A549 (cell line): ENCODE measurements at regions not wholly inside any gene's neighbourhood (a gene's known extent, or its start where the extent isn't known, plus 50 kb on each side); places are given as distances from the start of the nearest gene placed in this dataset.

ENCODE experiments used
- ATAC-seq, 2 experiments: fragments of 200-7000 bp in 1 of 2; fragments of >200 bp in 1 of 2; cut with Nextera tagmentation in 1 of 2; cut with Tn5 transposase in 1 of 2; 3 replicates each; pipeline versions ENCODE4 v1.8.0 to v1.9.1; 2018 to 2020; ENCODE audit warnings: mild to moderate bottlenecking in 1 of 2, moderate library complexity in 1 of 2
- CTCF ChIA-PET: fragments of 300-600 bp; sonication (Branson Sonifier 250); formaldehyde crosslinking; extraction: SDS; loops from one replicate; lab custom pipeline; 2021; ENCODE audit warnings: antibody characterized with exemption, inconsistent platforms; lab: Yijun Ruan, JAX
- POLR2A ChIA-PET: fragments of 350-600 bp; formaldehyde crosslinking; extraction: SDS; loops from one replicate; lab custom pipeline; 2021; ENCODE audit warnings: antibody characterized with exemption, inconsistent platforms; lab: Yijun Ruan, JAX
- DNase-seq, 2 experiments: peaks; one replicate each; pipeline versions ENCODE4 v3.0.0 to v3.0.0-alpha.2; 2011 to 2016; ENCODE audit warnings: low read depth in 1 of 2, low spot score in 1 of 2
- FAIRE-seq: peaks from 2 replicates; lab custom pipeline; 2011; peaks lifted over from hg19 to GRCh38; lab: Jason Lieb, UNC
- H3K27ac ChIP-seq, 2 experiments: fragments of >200 bp; sonication (Bioruptor Twin); formaldehyde crosslinking; 3 replicates each; pipeline ENCODE4 v1.5.1; 2016 to 2017
- H3K4me1 ChIP-seq: fragments of >200 bp; sonication (Bioruptor Twin); formaldehyde crosslinking; 3 replicates; pipeline ENCODE4 v1.6.1; 2016
- H3K4me2 ChIP-seq: fragments of >200 bp; sonication (Bioruptor Twin); formaldehyde crosslinking; 3 replicates; pipeline ENCODE4 v1.6.1; 2016
- H3K4me3 ChIP-seq: fragments of >200 bp; sonication (Bioruptor Twin); formaldehyde crosslinking; 3 replicates; pipeline ENCODE4 v1.5.1; 2016
- H3K9me3 ChIP-seq: fragments of >200 bp; sonication (Bioruptor Twin); formaldehyde crosslinking; 3 replicates; pipeline ENCODE4 v1.6.1; 2016
- ATOH8 ChIP-seq: fragments of 250-450 bp; sonication (Bioruptor Pico); IDR thresholded peaks from 2 replicates; pipeline ENCODE4 v1.5.0; 2020; ENCODE audit warnings: low read depth, mild to moderate bottlenecking, moderate library complexity
- BCL3 ChIP-seq: fragments of >200 bp; sonication (Bioruptor Twin); formaldehyde crosslinking; IDR thresholded peaks from 3 replicates; pipeline ENCODE4 v1.6.1; 2016
- CBX8 ChIP-seq: fragments of 200-600 bp; sonication (generic); IDR thresholded peaks from 2 replicates; pipeline ENCODE4 v1.6.1; 2016
- CEBPB ChIP-seq, 2 experiments: fragments of >200 bp in 1 of 2; sonication (Bioruptor Twin) in 1 of 2; formaldehyde crosslinking in 1 of 2; IDR thresholded peaks; 2 replicates each; pipeline ENCODE4 v1.6.1; 2012 to 2016
- CHD2 ChIP-seq: fragments of 150-350 bp; IDR thresholded peaks from 2 replicates; pipeline ENCODE4 v1.6.1; 2014; ENCODE audit warnings: low read length; ENCODE audit not compliant: partially characterized antibody
- CHD4 ChIP-seq: fragments of 200-600 bp; sonication (generic); IDR thresholded peaks from 2 replicates; pipeline ENCODE4 v1.6.1; 2016; ENCODE audit warnings: antibody characterized with exemption, mild to moderate bottlenecking, borderline replicate concordance
- EHF ChIP-seq: fragments of 250-450 bp; sonication (Bioruptor Pico); IDR thresholded peaks from 2 replicates; pipeline ENCODE4 v1.5.0; 2020; ENCODE audit warnings: mild to moderate bottlenecking
- GATA3 ChIP-seq: IDR thresholded peaks from 2 replicates; pipeline ENCODE4 v1.6.1; 2012; ENCODE audit warnings: borderline replicate concordance
- HES2 ChIP-seq: fragments of >200 bp; sonication (Bioruptor Twin); formaldehyde crosslinking; IDR thresholded peaks from 2 replicates; pipeline ENCODE4 v1.6.1; 2016
- HEYL ChIP-seq: fragments of 250-450 bp; sonication (Bioruptor Pico); IDR thresholded peaks from 2 replicates; pipeline ENCODE4 v1.8.0; 2021; ENCODE audit warnings: mild to moderate bottlenecking, moderate library complexity
- HMGXB4 ChIP-seq: fragments of 250-450 bp; sonication (Bioruptor Pico); IDR thresholded peaks from 2 replicates; pipeline ENCODE4 v1.5.0; 2021; ENCODE audit warnings: mild to moderate bottlenecking, moderate library complexity, borderline replicate concordance
- HOXA7 ChIP-seq: fragments of 250-450 bp; sonication (Bioruptor Pico); IDR thresholded peaks from 2 replicates; pipeline ENCODE4 v1.5.0; 2020; ENCODE audit warnings: mild to moderate bottlenecking, moderate library complexity
- HOXB13 ChIP-seq: fragments of 250-450 bp; sonication (Bioruptor Pico); IDR thresholded peaks from 2 replicates; pipeline ENCODE4 v1.5.0; 2020; ENCODE audit warnings: low read depth, mild to moderate bottlenecking, moderate library complexity
- HOXB5 ChIP-seq: fragments of 250-450 bp; sonication (Bioruptor Pico); IDR thresholded peaks from 2 replicates; pipeline ENCODE4 v1.5.0; 2020; ENCODE audit warnings: mild to moderate bottlenecking, moderate library complexity
- JUN ChIP-seq, 2 experiments: fragments of >200 bp; sonication (Bioruptor Twin); formaldehyde crosslinking; IDR thresholded peaks; 2 replicates in 1 of 2; 3 replicates in 1 of 2; pipeline ENCODE4 v1.6.1; 2016 to 2017
- JUNB ChIP-seq: fragments of >200 bp; sonication (Bioruptor Twin); formaldehyde crosslinking; IDR thresholded peaks from 2 replicates; pipeline ENCODE4 v1.6.1; 2016
- KDM1A ChIP-seq: fragments of 200-600 bp; sonication (generic); IDR thresholded peaks from 2 replicates; pipeline ENCODE4 v1.6.1; 2016; ENCODE audit warnings: low read depth, mild to moderate bottlenecking
- KDM5A ChIP-seq: fragments of 200-600 bp; sonication (generic); IDR thresholded peaks from 2 replicates; pipeline ENCODE4 v1.6.1; 2016; ENCODE audit warnings: antibody characterized with exemption, mild to moderate bottlenecking
- MAZ ChIP-seq: fragments of 150-350 bp; IDR thresholded peaks from 2 replicates; pipeline ENCODE4 v1.6.1; 2014; ENCODE audit warnings: antibody characterized with exemption, low read depth, low read length, borderline replicate concordance
- POLR2AphosphoS2 ChIP-seq: conservative IDR thresholded peaks from 2 replicates; pipeline ENCODE4 v1.6.1; 2012; ENCODE audit warnings: low read length, improper control_type of control experiment, inconsistent platforms
- REST ChIP-seq: fragments of 200-600 bp; sonication (generic); IDR thresholded peaks from 2 replicates; pipeline ENCODE4 v1.6.1; 2016; ENCODE audit warnings: antibody characterized with exemption, mild to moderate bottlenecking, moderate library complexity
- RNF2 ChIP-seq: fragments of 200-600 bp; sonication (generic); IDR thresholded peaks from 2 replicates; pipeline ENCODE4 v1.6.1; 2016; ENCODE audit warnings: low read depth, mild to moderate bottlenecking, antibody characterized with exemption, moderate library complexity, borderline replicate concordance
- TFCP2L1 ChIP-seq: fragments of 250-450 bp; sonication (Bioruptor Pico); IDR thresholded peaks from 2 replicates; pipeline ENCODE4 v1.5.0; 2021; ENCODE audit warnings: mild to moderate bottlenecking
- TP53 ChIP-seq: fragments of 250-450 bp; sonication (Bioruptor Pico); IDR thresholded peaks from 2 replicates; pipeline ENCODE4 v1.5.0; 2021; ENCODE audit warnings: mild to moderate bottlenecking, moderate library complexity
- USF2 ChIP-seq: fragments of 450-650 bp; IDR thresholded peaks from 2 replicates; pipeline ENCODE4 v1.6.1; 2014; ENCODE audit warnings: antibody characterized with exemption
- ZC3H11A ChIP-seq: fragments of 450-650 bp; IDR thresholded peaks from 2 replicates; pipeline ENCODE4 v1.6.1; 2014; ENCODE audit warnings: antibody characterized with exemption, mild to moderate bottlenecking
- WGBS: methylation state at CpG from one replicate; pipeline ENCODE4 v1.1.6; 2017; ENCODE audit errors: missing lambda C conversion rate; 5-methylcytosine and 5-hydroxymethylcytosine counted together

GRCh38 chr12:87678453-87678852, 350.7 kb downstream of the C12orf50 start:
- Histone ChIP-seq H3K4me2 (peak overlapping the region; percentile 37), H3K4me1 (peaks cover 21% of the 10 kb centered on the region), H3K4me3 (no peak overlapping the region), H3K27ac (no peak overlapping the region), H3K9me3 (no peaks in the 10 kb centered on the region; the same call in 2 of the 3 replicates)
- no peak for TF ChIP-seq TFCP2L1 (CRISPR knock-in tag)
- TF ChIP-seq CEBPB (IDR thresholded peaks at IDR 0.05): peak; percentile 57 to 83; a peak in 3 of 4 replicates
- FAIRE-seq (no peak), ATAC-seq (peak in 1 of 2 experiments; percentile 50; a peak in 3 of 6 replicates), DNase-seq (peak in 1 of 2 experiments; percentile 42)
- POLR2A ChIA-PET: no interaction called here
- CTCF ChIA-PET: no interaction called here

GRCh38 chr12:87676731-87677130, 352.5 kb downstream of the C12orf50 start:
- Histone ChIP-seq H3K27ac (peak overlapping the region in 1 of 2 experiments; percentile 37; a peak in 2 of 6 replicates), H3K4me1 (peaks cover 21% of the 10 kb centered on the region), H3K9me3 (no peaks in the 10 kb centered on the region; the same call in 2 of the 3 replicates), H3K4me2 (no peak overlapping the region), H3K4me3 (no peak overlapping the region)
- FAIRE-seq: no peak
- POLR2A ChIA-PET: no interaction called here
- TF ChIP-seq GATA3 (no peak), EHF (CRISPR knock-in tag) (no peak), JUN (IDR thresholded peaks at IDR 0.05) (no peak), KDM5A (no peak), HOXB5 (CRISPR knock-in tag) (no peak), HES2 (no peak), CHD2 (no peak), USF2 (no peak), JUNB (no peak), HEYL (no peak)
- DNase-seq: no peak
- CTCF ChIA-PET: no interaction called here
- no peak for ATAC-seq

- Histone ChIP-seq H3K4me3 (no peak overlapping the region), H3K4me1 (peaks cover 5% of the 10 kb centered on the region), H3K4me2 (no peak overlapping the region), H3K9me3 (no peaks in the 10 kb centered on the region), H3K27ac (no peak overlapping the region)
- DNase-seq: no peak
- ChIA-PET POLR2A (no interaction called here), CTCF (interaction anchor here (1.9 kb wide), 1 partner anchor 11 kb away, joined by 5 read pairs; no protein-coding TSS in a partner anchor)
- FAIRE-seq: no peak
- no peak for ATAC-seq
- WGBS: 93% methylated on average over 4 of the region's 4 CpGs
- TF ChIP-seq CBX8 (no peak), USF2 (no peak), CHD4 (no peak), ZC3H11A (no peak), TFCP2L1 (CRISPR knock-in tag) (no peak), HOXA7 (no peak), POLR2AphosphoS2 (no peak), HMGXB4 (CRISPR knock-in tag) (no peak), HOXB13 (CRISPR knock-in tag) (no peak), CEBPB (IDR thresholded peaks at IDR 0.05) (no peak), REST (no peak), RNF2 (no peak), KDM1A (no peak), TP53 (CRISPR knock-in tag) (no peak), BCL3 (no peak), MAZ (no peak), ATOH8 (CRISPR knock-in tag) (no peak)
Measured at GRCh38 chr12:87671757-87672156, 357.4 kb downstream of the C12orf50 start.
